ENCODE measurements at regions not wholly inside any gene's neighbourhood (a gene's known extent, or its start where the extent isn't known, plus 50 kb on each side); places are given as distances from the start of the nearest gene placed in this dataset.
A peak's percentile ranks its signal among the peaks of the same experiment; 100 is the strongest.

GRCh38 chr21:35410656-35411055 is 361.6 kb upstream of the RUNX1 start:
- no peak for DNase-seq (ENCODE audit: low read depth)
- no peak overlapping the region for H3K4me3 ChIP-seq (ENCODE audit: low read length)
- no peak for TF ChIP-seq CTCF (conservative IDR thresholded peaks at IDR 0.05; ENCODE audit: low read length)

- no peak for DNase-seq (ENCODE audit: low read depth)
- no peak for TF ChIP-seq CTCF (conservative IDR thresholded peaks at IDR 0.05; ENCODE audit: low read length)
- no peak overlapping the region for H3K4me3 ChIP-seq (ENCODE audit: low read length)
Observed at GRCh38 chr21:35410123-35410522, 361.0 kb upstream of the RUNX1 start.

GRCh38 chr21:35408401-35408800 is 359.3 kb upstream of the RUNX1 start:
- peak overlapping the region; percentile 35 for H3K4me3 ChIP-seq (ENCODE audit: low read length)
- peak; percentile 59 for DNase-seq (ENCODE audit: low read depth)
- TF ChIP-seq CTCF (conservative IDR thresholded peaks at IDR 0.05; ENCODE audit: low read length) = no peak

GRCh38 chr21:35406635-35407034 is 357.5 kb upstream of the RUNX1 start:
- no peak for TF ChIP-seq CTCF (conservative IDR thresholded peaks at IDR 0.05; ENCODE audit: low read length)
- no peak overlapping the region for H3K4me3 ChIP-seq (ENCODE audit: low read length)
- DNase-seq (ENCODE audit: low read depth) = no peak

GRCh38 chr21:35405981-35406380 is 356.9 kb upstream of the RUNX1 start:
- no peak for TF ChIP-seq CTCF (conservative IDR thresholded peaks at IDR 0.05; ENCODE audit: low read length)
- no peak for DNase-seq (ENCODE audit: low read depth)
- H3K4me3 ChIP-seq (ENCODE audit: low read length) = no peak overlapping the region

DNA sequence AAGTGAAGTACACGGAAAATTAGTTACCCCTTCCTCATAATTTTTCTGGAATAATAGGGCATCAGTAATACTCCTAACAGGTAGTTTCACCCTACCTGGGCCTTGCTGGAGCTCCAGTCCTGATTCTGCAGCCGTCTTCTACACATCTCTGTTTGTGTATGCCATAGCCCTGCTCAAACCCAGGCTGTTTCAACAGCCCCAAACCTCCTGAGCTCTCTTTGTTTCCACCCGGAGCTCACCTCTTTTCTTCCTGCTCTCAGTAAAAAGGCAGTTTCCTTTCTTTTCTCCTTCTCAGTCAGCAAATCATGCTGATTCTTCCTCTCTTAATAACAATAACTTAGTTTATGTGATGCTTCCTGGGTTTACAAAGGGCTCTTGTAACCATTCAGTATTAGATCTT is 355.1 kb upstream of the RUNX1 start:
- H3K4me3 ChIP-seq (ENCODE audit: low read length) = no peak overlapping the region
- no peak for TF ChIP-seq CTCF (conservative IDR thresholded peaks at IDR 0.05; ENCODE audit: low read length)
- no peak for DNase-seq (ENCODE audit: low read depth)

GRCh38 chr21:35402061-35402460 is 353.0 kb upstream of the RUNX1 start:
- no peak for TF ChIP-seq CTCF (conservative IDR thresholded peaks at IDR 0.05; ENCODE audit: low read length)
- H3K4me3 ChIP-seq (ENCODE audit: low read length) = no peak overlapping the region
- no peak for DNase-seq (ENCODE audit: low read depth)
